Activated naive CD4-positive, alpha-beta T cell treated with anti-CD3 and anti-CD28 coated beads for 36 hours (primary cell): ENCODE measurements at regions not wholly inside any gene's neighbourhood (a gene's known extent, or its start where the extent isn't known, plus 50 kb on each side); places are given as distances from the start of the nearest gene placed in this dataset.

Experiments used
- CTCF ChIA-PET: fragments of 350-600 bp; sonication (Branson Sonifier 250); formaldehyde crosslinking; loops from one replicate; lab custom pipeline; 2021; ENCODE audit warnings: antibody characterized with exemption; lab: Charles Lee
- DNase-seq: peaks from one replicate; pipeline ENCODE4 v3.0.0-alpha.2; 2020
- H3K27ac Mint-ChIP-seq: one replicate; pipeline ENCODE4 v1.8.0; 2021; ENCODE audit warnings: mild to moderate bottlenecking, mixed read lengths
- H3K27me3 Mint-ChIP-seq: one replicate; pipeline ENCODE4 v1.8.0; 2021; ENCODE audit warnings: low read depth, mixed read lengths
- H3K36me3 Mint-ChIP-seq: one replicate; pipeline ENCODE4 v1.8.0; 2021; ENCODE audit warnings: low read depth, mixed read lengths
- H3K4me1 Mint-ChIP-seq: one replicate; pipeline ENCODE4 v1.8.0; 2021; ENCODE audit warnings: low read depth, mixed read lengths
- H3K4me3 Mint-ChIP-seq: one replicate; pipeline ENCODE4 v1.8.0; 2021; ENCODE audit warnings: mild to moderate bottlenecking, moderate library complexity, mixed read lengths
- H3K9me3 Mint-ChIP-seq: one replicate; pipeline ENCODE4 v1.8.0; 2021; ENCODE audit warnings: mixed read lengths
- intact Hi-C: fragments of 100-400 bp; cut with micrococcal nuclease; formaldehyde crosslinking; loops from one replicate; pipeline ENCODE4 v1.15.1; 2023

DNA sequence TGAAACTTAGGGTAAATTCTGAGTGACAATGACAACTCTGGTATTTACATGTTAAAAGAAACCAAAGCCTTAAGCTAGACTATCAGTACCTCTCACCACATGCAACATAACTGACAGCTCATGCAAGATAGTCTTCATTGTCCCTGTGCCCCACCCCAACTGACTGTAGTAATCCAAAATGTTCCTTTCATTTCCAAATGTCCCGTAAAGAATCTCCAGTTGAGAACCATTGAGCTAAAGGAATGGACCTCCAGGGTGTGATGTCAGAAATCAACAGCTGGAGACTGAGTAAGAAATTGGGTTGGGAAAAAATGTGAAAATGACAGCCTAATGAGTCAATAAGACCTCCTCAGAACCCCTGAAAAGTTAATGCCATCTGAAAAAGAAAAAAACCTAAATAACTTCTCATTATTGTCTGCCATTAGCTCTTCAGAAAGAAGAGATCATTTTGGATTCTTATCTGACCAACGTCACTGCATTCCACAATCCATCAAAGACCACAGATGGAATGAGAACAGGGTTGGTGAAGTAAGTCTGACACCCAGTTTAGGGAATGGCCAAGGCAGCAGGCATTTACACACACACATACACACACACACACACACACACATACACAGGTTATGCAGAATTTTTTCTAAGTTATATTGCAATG is 51.7 kb upstream of the ACVR2A start:
- Mint-ChIP-seq H3K4me1 (peaks cover 12% of the 10 kb centered on the region), H3K27ac (no peak overlapping the region), H3K27me3 (no peaks in the 10 kb centered on the region), H3K4me3 (no peak overlapping the region), H3K36me3 (no peaks in the 10 kb centered on the region), H3K9me3 (no peaks in the 10 kb centered on the region)
- CTCF ChIA-PET = interaction anchor here (0.8 kb wide), 1 partner anchor 421 kb away, joined by 3 read pairs; no protein-coding TSS in a partner anchor
- no peak for DNase-seq
- intact Hi-C loops = no loop called here

DNA sequence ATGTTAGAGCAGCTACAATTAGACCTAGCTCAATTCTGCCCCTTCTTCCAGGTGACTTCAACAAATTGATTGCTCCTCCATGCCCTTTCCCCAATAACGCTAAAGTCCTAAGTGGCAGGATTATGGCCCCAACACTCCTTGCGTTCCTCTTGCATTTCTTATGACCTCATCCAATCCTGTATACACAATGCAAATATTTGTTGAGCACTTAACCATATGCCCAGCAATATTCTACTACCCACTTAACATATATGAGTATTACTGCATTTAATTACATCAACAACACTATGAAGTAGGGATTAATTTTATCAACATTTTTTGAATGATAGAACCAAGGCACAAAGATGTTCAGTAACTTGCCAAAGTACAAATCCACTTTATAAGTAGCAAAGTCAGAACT is 54.2 kb upstream of the ACVR2A start:
- Mint-ChIP-seq H3K4me1 (no peaks in the 10 kb centered on the region), H3K27ac (no peak overlapping the region), H3K36me3 (no peaks in the 10 kb centered on the region), H3K4me3 (no peak overlapping the region), H3K27me3 (no peaks in the 10 kb centered on the region), H3K9me3 (no peaks in the 10 kb centered on the region)
- DNase-seq = no peak
- intact Hi-C loops = no loop called here
- CTCF ChIA-PET = no interaction called here

DNA sequence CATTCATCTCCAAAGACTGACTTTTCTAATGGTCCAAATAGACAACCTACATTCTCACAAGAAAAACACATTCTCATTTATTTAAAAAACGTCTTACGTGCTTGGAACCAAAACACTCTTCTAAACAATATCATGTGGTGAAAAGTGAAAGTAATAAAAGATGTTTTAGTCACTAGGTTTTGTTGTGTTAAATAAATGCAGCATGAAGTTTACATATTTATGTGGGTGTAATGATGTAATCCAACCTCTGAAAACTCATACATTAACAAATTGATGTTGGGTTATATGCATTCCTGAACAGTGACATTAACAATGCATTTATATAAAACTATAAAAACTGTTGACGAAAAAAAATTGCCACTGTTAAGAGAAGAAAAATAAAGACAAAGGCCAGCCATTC is 55.1 kb upstream of the ACVR2A start:
- no peak overlapping the region for H3K27ac Mint-ChIP-seq
- CTCF ChIA-PET = interaction anchor here (0.5 kb wide), 1 partner anchor 50 kb away, joined by 3 read pairs; no protein-coding TSS in a partner anchor
- H3K9me3 Mint-ChIP-seq = no peaks in the 10 kb centered on the region
- no peak for DNase-seq
- no peaks in the 10 kb centered on the region for H3K36me3 Mint-ChIP-seq
- no peaks in the 10 kb centered on the region for H3K4me1 Mint-ChIP-seq
- intact Hi-C loops = no loop called here
- no peaks in the 10 kb centered on the region for H3K27me3 Mint-ChIP-seq
- no peak overlapping the region for H3K4me3 Mint-ChIP-seq

DNA sequence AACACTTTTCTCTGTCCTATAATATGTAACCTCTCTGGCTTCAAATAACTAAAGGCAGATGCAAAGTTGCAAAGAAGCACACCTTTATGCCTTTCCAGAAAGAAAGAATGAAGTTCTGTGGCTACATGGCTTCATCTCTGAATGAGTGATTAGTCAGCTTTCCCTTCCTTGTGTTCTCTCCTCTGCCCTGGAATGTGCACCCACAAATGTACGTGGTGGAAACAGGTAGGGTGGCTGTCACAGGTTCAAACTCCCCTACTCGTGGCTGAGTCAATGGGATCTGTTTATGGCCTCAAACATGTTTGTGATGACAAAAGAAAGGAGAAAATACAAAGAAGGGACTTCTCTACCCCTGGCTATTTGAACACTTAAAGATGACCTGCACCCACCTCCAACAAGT is 55.5 kb upstream of the ACVR2A start:
- no peaks in the 10 kb centered on the region for H3K4me1 Mint-ChIP-seq
- no peak overlapping the region for H3K4me3 Mint-ChIP-seq
- intact Hi-C loops = no loop called here
- H3K9me3 Mint-ChIP-seq = no peaks in the 10 kb centered on the region
- no peak overlapping the region for H3K27ac Mint-ChIP-seq
- DNase-seq = no peak
- CTCF ChIA-PET = no interaction called here
- H3K36me3 Mint-ChIP-seq = no peaks in the 10 kb centered on the region
- H3K27me3 Mint-ChIP-seq = no peaks in the 10 kb centered on the region

DNA sequence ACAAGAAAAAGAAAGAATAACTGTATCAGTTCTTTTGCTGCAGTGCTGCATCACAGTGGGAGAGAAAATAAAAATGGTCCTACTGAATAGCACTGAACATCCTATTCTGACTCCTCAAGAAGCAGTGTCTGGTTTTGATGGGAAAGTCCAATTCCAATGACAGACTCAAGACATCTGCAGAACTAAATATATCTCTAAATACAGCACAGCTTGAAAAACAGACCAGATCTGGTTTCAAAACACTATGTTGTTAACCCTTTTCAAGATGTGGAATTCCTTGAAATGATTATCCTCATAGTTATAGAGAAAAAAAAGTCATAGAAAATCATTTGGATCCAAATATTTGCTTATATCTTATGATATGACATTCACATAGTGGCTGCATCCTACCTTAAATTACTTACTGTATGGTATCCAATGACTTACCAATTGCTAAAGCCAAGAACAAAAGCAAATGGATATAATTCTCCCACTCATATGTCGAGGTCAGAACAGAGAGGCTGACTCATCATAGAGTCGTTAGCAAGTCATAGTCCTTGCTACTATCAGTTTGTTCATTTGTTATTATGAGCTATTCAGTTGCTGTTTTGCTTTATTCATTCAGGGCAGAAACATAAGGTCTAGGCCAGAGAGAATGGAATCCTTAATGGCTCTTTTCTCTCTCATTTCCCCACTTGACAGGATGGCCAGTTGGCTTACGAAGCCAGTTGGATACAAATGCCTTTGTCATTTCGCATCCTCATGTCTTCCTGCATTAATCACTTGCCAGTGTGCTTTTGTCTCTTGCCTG is 62.5 kb upstream of the ACVR2A start:
- no peaks in the 10 kb centered on the region for H3K9me3 Mint-ChIP-seq

DNA sequence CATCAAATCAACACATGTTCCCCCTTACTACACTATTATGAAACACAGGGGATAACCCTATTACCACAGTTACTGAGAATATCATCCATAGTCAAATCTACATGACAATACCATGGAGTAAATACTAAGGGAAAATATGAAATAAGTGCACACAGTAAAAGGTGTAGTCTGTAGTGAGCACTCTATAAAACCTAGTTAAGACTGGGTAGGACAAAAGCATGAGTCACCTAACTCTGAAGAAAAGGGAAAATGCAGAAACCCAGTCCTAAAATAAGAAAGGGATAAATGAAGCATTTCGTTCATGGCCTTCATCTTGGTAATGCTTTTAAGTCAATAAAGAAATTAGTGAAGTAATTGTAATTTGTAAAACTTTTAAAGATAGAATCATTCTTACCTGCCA is 65.4 kb upstream of the ACVR2A start:
- H3K9me3 Mint-ChIP-seq = no peaks in the 10 kb centered on the region
- no peak overlapping the region for H3K4me3 Mint-ChIP-seq
- CTCF ChIA-PET = interaction anchor here (0.6 kb wide), 1 partner anchor 111 kb away, joined by 3 read pairs; no protein-coding TSS in a partner anchor
- H3K27me3 Mint-ChIP-seq = no peaks in the 10 kb centered on the region
- H3K36me3 Mint-ChIP-seq = no peaks in the 10 kb centered on the region
- H3K27ac Mint-ChIP-seq = no peak overlapping the region
- intact Hi-C loops = no loop called here
- H3K4me1 Mint-ChIP-seq = peaks cover 5% of the 10 kb centered on the region
- no peak for DNase-seq

More for the DNA sequence above, 62.5 kb upstream of the ACVR2A start:
- Mint-ChIP-seq H3K4me3 (no peak overlapping the region), H3K36me3 (no peaks in the 10 kb centered on the region), H3K27me3 (no peaks in the 10 kb centered on the region), H3K27ac (no peak overlapping the region), H3K4me1 (peaks cover 5% of the 10 kb centered on the region)
- CTCF ChIA-PET = no interaction called here
- intact Hi-C loops = no loop called here
- no peak for DNase-seq

DNA sequence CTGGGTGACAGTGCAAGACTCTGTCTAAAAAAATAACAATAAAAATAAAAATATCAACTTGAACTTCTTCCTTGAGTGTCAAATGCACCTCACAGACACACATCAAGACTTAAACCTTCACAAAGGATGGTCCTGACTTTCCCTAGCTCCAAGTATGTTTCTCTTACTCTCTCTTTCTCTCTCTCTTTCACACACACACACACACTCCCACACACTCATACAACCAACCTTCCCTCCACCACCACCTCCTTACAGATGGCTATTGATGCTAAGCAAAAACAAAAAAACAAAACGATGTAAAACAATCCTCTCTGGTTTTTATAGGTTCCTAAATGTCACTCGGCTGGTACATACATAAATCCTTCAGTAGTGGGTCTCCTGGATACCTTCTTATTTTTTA is 67.4 kb upstream of the ACVR2A start:
- Mint-ChIP-seq H3K36me3 (no peaks in the 10 kb centered on the region), H3K4me3 (no peak overlapping the region), H3K27me3 (no peaks in the 10 kb centered on the region), H3K27ac (no peak overlapping the region), H3K4me1 (peaks cover under 1% of the 10 kb centered on the region), H3K9me3 (no peaks in the 10 kb centered on the region)
- DNase-seq = no peak
- intact Hi-C loops = no loop called here
- CTCF ChIA-PET = no interaction called here

DNA sequence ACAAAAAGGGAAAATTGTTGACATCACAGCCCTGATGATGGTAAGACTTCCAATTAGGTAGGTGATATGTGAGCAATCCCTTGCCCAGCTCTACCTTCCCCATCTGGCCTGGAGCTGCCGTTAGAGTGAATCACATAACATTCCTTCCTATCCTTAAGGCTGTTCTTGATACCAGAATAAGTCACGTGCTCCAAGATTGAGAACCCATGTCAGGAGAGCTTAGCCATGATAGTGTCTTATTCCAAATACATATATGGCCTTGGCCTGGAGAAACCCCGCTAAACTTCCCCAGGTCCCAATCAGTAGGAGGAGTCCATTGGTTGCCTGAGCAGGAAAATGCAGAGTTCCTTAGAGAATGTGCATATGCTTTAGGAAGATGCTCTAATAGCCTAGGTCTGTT is 70.0 kb upstream of the ACVR2A start:
- Mint-ChIP-seq H3K27ac (no peak overlapping the region), H3K4me3 (no peak overlapping the region), H3K36me3 (no peaks in the 10 kb centered on the region), H3K9me3 (no peaks in the 10 kb centered on the region), H3K4me1 (no peaks in the 10 kb centered on the region), H3K27me3 (no peaks in the 10 kb centered on the region)
- intact Hi-C loops = no loop called here
- DNase-seq = no peak
- CTCF ChIA-PET = interaction anchor here (1.2 kb wide), 1 partner anchor 9 kb away, joined by 3 read pairs; no protein-coding TSS in a partner anchor

DNA sequence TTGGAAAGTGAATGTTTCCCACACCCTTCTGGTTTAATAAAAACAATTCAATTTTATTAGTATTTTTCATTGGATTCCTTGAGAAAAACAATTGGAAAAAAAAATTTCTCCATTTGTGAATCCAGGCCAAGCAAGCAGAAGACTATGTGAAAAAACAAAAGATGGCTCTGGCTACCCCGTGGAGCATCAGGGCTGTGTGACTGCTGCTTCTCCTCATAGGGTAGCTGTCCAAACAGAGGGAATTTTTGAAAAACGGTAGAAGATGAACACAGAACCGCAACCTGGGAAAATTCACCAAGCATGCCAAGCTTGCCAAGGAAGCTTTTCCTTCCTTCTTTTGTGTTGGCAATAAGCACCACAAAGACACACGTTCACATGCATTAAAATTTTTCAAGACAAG is 71.3 kb upstream of the ACVR2A start:
- CTCF ChIA-PET = no interaction called here
- Mint-ChIP-seq H3K27ac (no peak overlapping the region), H3K9me3 (no peaks in the 10 kb centered on the region), H3K4me1 (no peaks in the 10 kb centered on the region), H3K4me3 (no peak overlapping the region), H3K36me3 (no peaks in the 10 kb centered on the region), H3K27me3 (no peaks in the 10 kb centered on the region)
- intact Hi-C loops = no loop called here
- DNase-seq = no peak

DNA sequence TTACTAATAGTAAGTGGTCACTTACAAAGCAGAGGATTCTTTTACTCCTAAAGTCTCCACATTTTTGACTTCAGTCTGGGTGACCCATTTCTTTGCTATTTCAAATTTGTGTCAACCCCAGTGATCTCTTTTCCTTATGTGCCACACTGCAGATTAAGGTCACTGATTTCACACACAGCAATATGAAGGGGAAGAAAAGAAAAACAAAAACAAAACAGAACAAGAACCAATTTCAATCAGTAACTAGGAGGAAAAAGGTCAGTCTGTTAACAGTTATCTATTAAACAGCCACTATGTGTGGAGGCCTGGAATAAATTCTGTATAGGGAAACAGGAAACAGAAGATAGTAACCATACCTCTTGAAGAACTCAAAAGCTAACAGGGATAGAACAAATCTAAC is 72.0 kb upstream of the ACVR2A start:
- Mint-ChIP-seq H3K4me3 (no peak overlapping the region), H3K27ac (no peak overlapping the region), H3K36me3 (no peaks in the 10 kb centered on the region), H3K4me1 (no peaks in the 10 kb centered on the region), H3K9me3 (no peaks in the 10 kb centered on the region), H3K27me3 (no peaks in the 10 kb centered on the region)
- intact Hi-C loops = no loop called here
- DNase-seq = no peak
- CTCF ChIA-PET = no interaction called here

DNA sequence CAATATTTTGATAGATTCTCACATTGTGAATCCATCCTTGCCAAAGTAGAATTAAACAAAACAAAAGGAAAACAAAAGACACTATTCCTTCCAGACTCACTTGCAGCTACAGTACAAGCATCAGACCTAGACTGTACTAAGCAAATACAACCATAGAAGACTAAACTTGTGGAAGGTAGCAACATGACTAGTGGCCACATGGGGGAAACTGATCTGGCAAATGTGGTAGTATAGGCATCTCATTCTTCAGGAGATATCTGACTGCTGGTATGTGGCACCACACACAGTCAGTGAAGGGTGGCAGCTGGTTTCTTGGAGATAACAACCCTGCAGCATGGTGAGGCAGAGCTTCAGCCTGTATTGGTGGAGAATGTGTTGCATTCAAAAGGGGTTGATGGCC is 81.0 kb upstream of the ACVR2A start:
- H3K9me3 Mint-ChIP-seq = peaks cover 3% of the 10 kb centered on the region
- no peaks in the 10 kb centered on the region for H3K36me3 Mint-ChIP-seq
- H3K27ac Mint-ChIP-seq = no peak overlapping the region
- H3K4me1 Mint-ChIP-seq = no peaks in the 10 kb centered on the region
- H3K27me3 Mint-ChIP-seq = peaks cover 4% of the 10 kb centered on the region
- DNase-seq = no peak
- CTCF ChIA-PET = no interaction called here
- intact Hi-C loops = no loop called here
- no peak overlapping the region for H3K4me3 Mint-ChIP-seq

DNA sequence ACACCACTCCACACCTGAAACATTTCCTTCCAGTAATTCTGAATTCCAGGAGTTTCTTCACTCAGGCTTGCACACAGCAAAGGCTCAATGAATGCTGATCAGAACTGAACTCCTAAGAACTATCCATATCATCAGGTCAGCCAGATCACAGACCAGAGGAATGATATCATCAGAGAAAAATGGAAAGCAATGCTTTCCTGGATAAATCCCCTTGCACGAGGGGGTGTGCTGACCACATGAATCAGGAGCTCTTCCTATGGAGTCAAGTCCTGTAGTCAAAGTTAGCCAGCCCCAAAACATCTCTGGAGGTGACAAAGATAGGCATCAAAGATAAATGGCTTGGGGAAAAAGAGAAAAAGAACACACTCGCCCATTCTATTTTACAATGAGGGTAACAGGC is 83.8 kb upstream of the ACVR2A start:
- intact Hi-C loops = no loop called here
- Mint-ChIP-seq H3K4me3 (no peak overlapping the region), H3K9me3 (no peaks in the 10 kb centered on the region), H3K27ac (no peak overlapping the region), H3K4me1 (no peaks in the 10 kb centered on the region), H3K36me3 (no peaks in the 10 kb centered on the region), H3K27me3 (peaks cover 4% of the 10 kb centered on the region)
- no peak for DNase-seq
- CTCF ChIA-PET = no interaction called here

DNA sequence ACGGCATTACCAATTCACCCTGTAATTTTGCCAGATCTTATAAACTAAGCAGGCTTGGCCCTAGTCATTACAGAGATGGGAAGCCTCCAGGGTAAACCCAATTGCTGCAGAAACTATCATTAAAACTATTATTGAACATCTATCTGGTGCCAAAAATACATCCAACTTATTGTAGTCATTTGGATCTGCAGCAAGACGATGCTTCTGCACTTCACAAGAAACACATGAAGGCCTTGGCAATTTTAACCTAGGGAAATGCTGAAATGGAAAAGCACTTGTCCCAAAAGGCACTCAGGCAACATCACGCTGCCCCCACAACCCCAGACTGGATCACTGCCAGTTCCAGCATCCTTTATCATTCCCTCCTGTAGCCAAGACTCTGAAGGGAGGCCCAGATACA is 85.3 kb upstream of the ACVR2A start:
- no peak overlapping the region for H3K4me3 Mint-ChIP-seq
- no peaks in the 10 kb centered on the region for H3K4me1 Mint-ChIP-seq
- intact Hi-C loops = no loop called here
- no peaks in the 10 kb centered on the region for H3K36me3 Mint-ChIP-seq
- CTCF ChIA-PET = no interaction called here
- peaks cover 1% of the 10 kb centered on the region for H3K27me3 Mint-ChIP-seq
- no peak overlapping the region for H3K27ac Mint-ChIP-seq
- no peak for DNase-seq
- no peaks in the 10 kb centered on the region for H3K9me3 Mint-ChIP-seq
